Mucosa of descending colon (tissue), 3 donors: ENCODE measurements at regions not wholly inside any gene's neighbourhood (a gene's known extent, or its start where the extent isn't known, plus 50 kb on each side); places are given as distances from the start of the nearest gene placed in this dataset.

Source experiments
- ATAC-seq: fragments of 200-7000 bp; cut with Tn5 transposase; one replicate; pipeline ENCODE4 v1.9.1; 2020; ENCODE audit warnings: mild to moderate bottlenecking, moderate library complexity
- DNase-seq, 3 donors: peaks; one replicate each; pipeline ENCODE4 v3.0.0-alpha.2; 2020
- H3K36me3 ChIP-seq: fragments of 200-600 bp; one replicate; pipeline ENCODE4 v1.8.0; 2021; ENCODE audit warnings: low read depth, mild to moderate bottlenecking
- H3K4me1 ChIP-seq: fragments of 200-600 bp; one replicate; pipeline ENCODE4 v1.8.0; 2021; ENCODE audit warnings: low read depth, mild to moderate bottlenecking
- H3K4me3 ChIP-seq: fragments of 200-600 bp; one replicate; pipeline ENCODE4 v1.8.0; 2021; ENCODE audit warnings: mild to moderate bottlenecking
- H3K9me3 ChIP-seq: fragments of 200-600 bp; one replicate; pipeline ENCODE4 v1.8.0; 2021; ENCODE audit warnings: mild to moderate bottlenecking
- CTCF ChIP-seq: fragments of 200-600 bp; IDR thresholded peaks from one replicate; pipeline ENCODE4 v1.8.0; 2022; ENCODE audit warnings: antibody characterized with exemption, mild to moderate bottlenecking
- intact Hi-C, 2 donors: fragments of 100-400 bp; cut with DNase I in 1 of 2; cut with micrococcal nuclease in 1 of 2; formaldehyde crosslinking; loops; one replicate each; pipeline versions ENCODE4 v1.11.0 to v1.11.1; 2022; cut with DNase I, micrococcal nuclease
- donor health status: DM: no; HTN: no; CAD: no; lungs with moderate emphysema.
- donor health status: DM: no; HTN: no; CAD: no.
- donor health status: DM: no; HTN: yes; CAD: no.

GRCh38 chr9:17986595-17986994 is 407.7 kb downstream of the SH3GL2 start:
- no peaks in the 10 kb centered on the region for H3K9me3 ChIP-seq
- no peak overlapping the region for H3K4me3 ChIP-seq
- DNase-seq, result no peak
- ATAC-seq, result peak; percentile 77
- peaks cover 22% of the 10 kb centered on the region for H3K4me1 ChIP-seq
- intact Hi-C loops, result no loop called here
- no peaks in the 10 kb centered on the region for H3K36me3 ChIP-seq
- no peak for TF ChIP-seq CTCF

- intact Hi-C loops, result no loop called here
- H3K4me3 ChIP-seq, result no peak overlapping the region
- DNase-seq (no peak), ATAC-seq (peak; percentile 90)
- H3K4me1 ChIP-seq, result peaks cover 22% of the 10 kb centered on the region
- no peaks in the 10 kb centered on the region for H3K9me3 ChIP-seq
- no peaks in the 10 kb centered on the region for H3K36me3 ChIP-seq
- TF ChIP-seq CTCF, result no peak
These were observed 408.3 kb downstream of the SH3GL2 start for GRCh38 chr9:17987189-17987588.

- no peak for TF ChIP-seq CTCF
- no peaks in the 10 kb centered on the region for H3K9me3 ChIP-seq
- peaks cover 25% of the 10 kb centered on the region for H3K4me1 ChIP-seq
- ATAC-seq, result no peak
- no peaks in the 10 kb centered on the region for H3K36me3 ChIP-seq
- intact Hi-C loops, result no loop called here
- no peak for DNase-seq
- H3K4me3 ChIP-seq, result no peak overlapping the region
These were observed 409.6 kb downstream of the SH3GL2 start for GRCh38 chr9:17988489-17988888.

GRCh38 chr9:17990602-17991001 is 411.7 kb downstream of the SH3GL2 start:
- Histone ChIP-seq H3K4me3 (no peak overlapping the region), H3K4me1 (peaks cover 25% of the 10 kb centered on the region), H3K36me3 (no peaks in the 10 kb centered on the region), H3K9me3 (no peaks in the 10 kb centered on the region)
- ATAC-seq, result no peak
- no peak for DNase-seq
- intact Hi-C loops, result no loop called here
- no peak for TF ChIP-seq CTCF

GRCh38 chr9:17993024-17993423 is 414.2 kb downstream of the SH3GL2 start:
- Histone ChIP-seq H3K4me1 (peaks cover 3% of the 10 kb centered on the region), H3K4me3 (no peak overlapping the region), H3K36me3 (no peaks in the 10 kb centered on the region), H3K9me3 (no peaks in the 10 kb centered on the region)
- TF ChIP-seq CTCF, result no peak
- peak; percentile 93 for ATAC-seq
- intact Hi-C loops, result no loop called here
- DNase-seq, result no peak
